T-helper 22 cell (primary cell): ENCODE measurements at regions not wholly inside any gene's neighbourhood (a gene's known extent, or its start where the extent isn't known, plus 50 kb on each side); places are given as distances from the start of the nearest gene placed in this dataset.

Experiments used
- DNase-seq: peaks from one replicate; pipeline ENCODE4 v3.0.0-alpha.2; 2020; ENCODE audit warnings: low read depth

DNA sequence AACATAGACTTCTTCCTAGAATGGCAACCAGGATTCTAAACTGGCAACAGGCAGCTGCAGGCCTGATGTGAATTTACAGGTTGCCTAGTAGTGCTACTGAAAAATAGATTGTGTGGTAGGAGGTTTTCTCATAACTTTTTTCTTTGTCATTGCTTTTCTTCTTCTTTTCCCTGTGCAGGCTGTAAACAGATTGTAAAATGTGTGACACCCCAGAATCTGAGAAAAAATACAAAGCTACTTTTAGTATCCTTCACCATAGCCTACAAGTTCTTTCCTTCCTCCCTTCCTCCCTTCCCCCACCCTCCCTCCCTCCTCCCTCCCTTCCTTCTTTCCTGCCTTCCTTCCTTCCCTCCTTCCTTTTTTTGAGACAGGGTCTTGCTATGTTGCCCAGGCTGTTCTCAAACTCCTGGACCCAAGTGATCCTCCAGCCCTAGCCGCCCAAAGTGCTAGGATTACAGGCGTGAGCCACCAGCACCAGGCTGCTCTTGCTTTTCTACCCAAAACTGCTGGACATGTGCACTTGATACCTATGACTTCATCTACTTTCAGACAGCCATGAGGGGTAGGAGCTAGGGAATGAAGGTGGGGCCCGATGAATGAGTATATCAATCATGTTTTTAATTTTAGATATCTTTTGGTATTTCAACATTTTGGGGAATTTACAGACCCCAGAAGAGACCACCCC lies 114.2 kb upstream of the EEA1 start:
- no peak for DNase-seq

DNA sequence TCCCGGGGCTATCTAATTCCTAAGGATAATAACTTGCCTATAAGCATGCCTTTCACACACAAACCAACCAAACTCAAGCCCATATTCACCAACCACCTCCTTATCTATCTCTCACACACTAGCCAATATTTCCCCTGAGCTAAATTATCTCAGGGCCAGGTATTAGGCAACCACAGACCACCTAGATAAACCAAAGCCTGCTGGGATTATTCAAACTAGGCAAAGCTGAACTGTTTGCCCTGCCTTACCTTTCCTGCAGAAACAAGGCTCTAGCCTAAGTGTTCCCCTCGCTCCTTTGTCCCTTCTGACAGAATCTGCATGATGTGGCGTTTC lies 114.7 kb upstream of the EEA1 start:
- DNase-seq = no peak

DNA sequence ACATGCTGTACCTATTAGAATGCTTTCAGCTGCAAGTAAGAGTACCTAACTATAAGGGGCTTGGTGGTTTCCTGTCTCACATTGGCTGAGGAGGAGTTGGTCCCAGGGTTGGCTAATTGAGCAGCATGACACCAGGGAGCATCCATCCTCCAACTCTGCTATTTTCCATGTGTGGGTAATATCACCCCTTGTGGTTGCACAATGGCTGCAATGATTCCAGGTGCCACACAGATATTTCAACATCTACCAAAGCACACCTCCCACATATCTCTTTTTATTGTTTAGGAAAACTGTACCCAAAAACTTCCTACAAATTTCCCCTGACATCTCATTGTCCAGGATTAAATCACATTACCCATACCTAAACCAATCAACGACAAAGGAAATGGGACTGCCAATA lies 118.0 kb upstream of the EEA1 start:
- no peak for DNase-seq

DNA sequence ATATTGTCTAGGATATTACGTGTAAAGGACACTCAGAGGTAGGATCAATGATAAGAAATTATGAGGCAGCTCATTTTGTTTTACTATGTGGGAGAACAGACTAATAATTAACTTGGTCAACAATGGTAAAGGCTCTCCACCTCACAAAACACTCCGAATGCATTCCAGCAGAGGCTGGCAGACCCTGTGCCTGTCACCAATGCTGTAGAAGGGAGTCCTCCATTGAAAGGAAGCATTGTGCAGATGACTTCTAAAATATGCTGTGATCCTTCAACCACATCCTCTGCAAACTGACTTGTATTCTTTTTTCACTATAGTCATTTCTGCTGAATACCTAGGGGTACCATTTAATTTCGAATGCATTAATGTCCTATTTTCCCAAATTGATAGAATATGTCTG lies 119.6 kb upstream of the EEA1 start:
- no peak for DNase-seq

DNA sequence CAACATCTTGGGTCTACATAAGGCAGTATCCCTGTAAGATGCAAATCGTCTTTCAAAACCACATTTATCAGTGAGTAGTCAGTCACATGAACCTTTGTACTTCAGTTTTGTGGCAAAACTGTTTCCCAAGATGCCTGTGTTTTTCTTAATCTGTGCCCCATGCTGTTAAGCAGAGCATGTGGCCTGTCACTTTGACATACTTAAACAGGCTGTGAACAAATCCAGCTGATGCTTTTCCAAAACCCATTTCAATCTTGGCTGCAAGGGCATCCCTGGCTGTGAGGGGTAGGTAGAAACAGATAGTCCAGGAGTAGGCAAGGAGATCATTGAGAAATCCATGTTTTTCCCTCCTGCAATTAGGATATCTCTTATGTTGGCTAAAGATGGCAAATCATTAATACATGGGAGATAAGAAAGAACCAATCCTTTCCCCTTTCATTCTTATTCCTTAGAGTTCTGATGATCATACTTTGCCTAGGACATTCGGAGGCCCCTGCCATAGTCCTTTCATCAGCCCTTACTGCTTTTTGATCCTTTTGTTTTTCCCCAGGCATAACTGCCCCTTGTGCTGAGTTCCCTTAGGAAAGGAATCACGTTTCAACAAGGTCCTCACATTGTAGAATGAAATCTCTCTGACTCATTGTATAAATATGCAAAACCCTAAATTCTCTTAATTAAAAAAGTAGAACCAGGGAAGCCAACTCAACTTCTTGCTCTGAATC lies 121.1 kb upstream of the EEA1 start:
- DNase-seq = no peak

DNA sequence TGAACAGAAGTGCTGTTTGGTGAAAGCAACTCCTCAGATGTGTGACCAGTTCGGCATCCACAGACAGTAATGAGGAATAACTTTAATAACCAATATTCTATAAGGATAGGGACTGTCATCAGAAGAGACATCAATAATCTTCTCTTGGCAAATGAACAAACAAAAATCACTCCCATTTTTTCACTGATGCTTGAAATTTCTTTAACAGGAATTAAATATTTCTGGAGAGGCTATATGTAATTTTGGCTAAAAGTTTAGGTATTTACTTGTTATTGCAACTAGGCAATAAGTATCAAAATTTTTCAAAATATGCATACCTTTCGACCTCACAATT lies 121.6 kb upstream of the EEA1 start:
- no peak for DNase-seq

DNA sequence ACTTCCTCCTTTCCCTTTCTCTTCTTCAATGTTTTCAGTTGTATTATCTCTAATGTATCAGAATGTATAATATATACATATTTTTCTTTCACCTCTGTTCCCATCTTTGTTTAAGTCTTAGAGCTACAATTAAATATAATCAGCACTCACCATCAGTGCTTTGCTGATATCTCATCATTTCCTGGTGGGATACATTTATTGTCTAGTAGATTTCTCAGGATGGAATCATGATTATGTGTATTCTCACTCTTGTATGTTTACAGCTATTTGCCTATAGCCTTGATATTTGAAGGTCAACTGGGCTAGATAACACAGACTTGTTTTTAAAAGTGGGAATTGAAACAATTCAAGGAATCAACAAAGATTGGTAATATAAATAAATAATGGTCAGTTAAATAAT lies 124.9 kb upstream of the EEA1 start:
- DNase-seq = no peak

DNA sequence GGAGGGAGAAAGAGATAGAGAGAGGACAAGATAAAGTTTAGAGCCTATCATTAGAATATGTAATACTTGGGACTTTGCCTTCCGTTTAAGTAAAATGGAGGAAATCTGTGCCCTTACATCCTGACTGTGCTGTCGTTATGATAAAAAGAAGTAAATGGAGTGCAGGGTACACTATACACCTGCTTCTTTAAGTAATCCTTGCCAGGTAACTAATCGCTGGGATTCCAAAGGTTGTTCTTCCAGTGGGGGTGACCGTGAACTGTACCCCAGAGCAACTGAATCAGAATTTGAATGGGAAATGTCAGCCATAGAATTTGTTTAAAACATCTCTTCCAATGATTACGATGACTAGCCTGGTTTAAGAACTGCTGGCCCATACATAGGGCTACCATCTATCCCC lies 126.1 kb upstream of the EEA1 start:
- no peak for DNase-seq

DNA sequence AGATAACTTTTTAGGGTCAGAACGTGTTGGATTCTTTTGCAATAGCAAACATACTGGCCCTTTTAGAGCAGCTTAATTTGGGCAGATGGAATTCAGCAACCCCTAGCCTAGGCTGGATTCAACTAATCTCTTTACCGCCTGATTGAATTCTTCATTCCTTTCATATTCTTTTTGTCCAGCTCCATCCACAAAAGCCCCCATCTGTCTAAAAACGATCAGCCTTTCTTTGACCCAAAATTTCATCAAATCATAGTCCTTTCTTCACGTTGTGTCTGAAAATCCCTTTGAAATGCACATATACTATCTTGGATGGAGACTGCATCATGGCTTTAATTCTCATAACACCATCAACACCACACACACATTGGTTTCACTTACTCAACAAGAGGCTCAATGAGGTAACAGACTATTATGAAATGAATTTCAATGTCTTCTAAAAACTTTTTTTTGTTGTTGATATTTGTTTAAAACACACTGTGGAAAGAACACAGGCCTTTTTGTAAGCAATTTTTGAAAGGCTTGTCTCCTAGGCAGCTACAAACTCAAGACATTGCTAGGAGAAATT lies 128.0 kb upstream of the EEA1 start:
- DNase-seq = no peak

DNA sequence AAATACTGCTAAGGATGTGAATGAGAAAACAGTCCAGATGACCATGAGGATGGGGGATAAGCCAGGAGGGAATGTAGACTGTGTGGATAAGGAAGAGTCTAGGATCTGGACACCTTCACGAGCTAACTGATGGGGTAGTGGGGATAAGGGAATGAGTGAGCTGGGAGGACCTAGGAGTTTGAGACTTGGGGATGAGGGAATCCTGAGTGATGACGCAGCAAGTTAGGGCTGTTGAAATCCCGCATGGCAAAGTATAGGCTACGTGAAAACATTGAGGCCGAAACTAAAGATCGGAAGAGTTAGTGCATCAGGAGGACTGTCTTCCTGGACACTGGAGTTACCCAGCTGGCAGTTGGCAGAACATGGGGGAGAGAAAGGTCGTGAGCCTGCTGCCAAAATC lies 129.2 kb upstream of the EEA1 start:
- DNase-seq = no peak

DNA sequence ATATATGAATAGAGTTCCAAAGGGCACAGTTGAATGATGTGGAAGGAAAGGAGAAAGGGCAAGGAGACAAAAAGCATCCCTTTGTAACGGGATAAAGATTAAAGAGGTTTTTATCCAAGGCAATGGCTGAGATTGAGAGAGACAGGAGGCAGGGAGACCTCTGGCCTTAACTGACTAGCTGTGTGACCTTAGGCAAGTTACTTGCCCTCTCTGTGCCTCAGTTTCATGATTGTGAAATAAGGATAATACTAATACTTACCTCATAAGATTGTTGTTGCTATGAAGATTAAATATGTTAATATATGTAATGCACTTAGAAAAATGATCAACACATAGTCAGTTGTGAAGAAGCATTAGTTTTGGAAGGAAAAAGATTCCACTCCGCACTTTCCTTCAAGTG lies 130.2 kb upstream of the EEA1 start:
- no peak for DNase-seq

DNA sequence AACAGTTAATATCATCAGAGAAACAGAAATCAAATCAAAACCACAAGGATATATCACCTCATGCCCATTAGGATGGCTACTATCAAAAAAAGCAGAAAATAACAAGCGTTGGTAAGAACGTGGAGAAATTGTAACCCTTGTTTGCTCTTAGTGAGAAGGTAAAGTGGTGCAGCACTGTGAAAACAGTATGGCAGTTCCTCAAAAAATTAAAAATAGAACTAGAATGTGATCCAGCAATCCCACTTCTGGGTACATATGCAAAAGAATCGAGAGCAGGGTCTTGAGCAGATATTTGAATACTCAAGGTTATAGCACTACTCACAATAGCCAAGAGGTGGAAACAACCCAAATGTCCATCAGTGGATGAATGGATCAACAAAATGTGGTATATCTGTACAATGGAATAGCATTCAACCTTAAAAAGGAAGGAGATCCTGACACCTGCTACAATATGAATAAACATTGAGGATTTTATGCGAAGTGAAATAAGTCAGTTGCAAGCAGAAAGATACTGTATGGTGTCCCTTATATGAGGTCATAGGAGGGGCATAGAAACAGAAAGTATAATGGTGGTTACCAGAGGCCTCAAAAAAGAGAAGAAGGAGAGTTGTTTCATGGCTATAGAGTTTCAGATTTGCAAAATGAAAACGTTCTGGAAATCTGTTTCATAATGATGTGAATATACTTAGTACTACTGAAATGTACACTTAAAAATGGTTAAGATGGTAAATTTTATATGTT lies 131.0 kb upstream of the EEA1 start:
- DNase-seq = no peak

DNA sequence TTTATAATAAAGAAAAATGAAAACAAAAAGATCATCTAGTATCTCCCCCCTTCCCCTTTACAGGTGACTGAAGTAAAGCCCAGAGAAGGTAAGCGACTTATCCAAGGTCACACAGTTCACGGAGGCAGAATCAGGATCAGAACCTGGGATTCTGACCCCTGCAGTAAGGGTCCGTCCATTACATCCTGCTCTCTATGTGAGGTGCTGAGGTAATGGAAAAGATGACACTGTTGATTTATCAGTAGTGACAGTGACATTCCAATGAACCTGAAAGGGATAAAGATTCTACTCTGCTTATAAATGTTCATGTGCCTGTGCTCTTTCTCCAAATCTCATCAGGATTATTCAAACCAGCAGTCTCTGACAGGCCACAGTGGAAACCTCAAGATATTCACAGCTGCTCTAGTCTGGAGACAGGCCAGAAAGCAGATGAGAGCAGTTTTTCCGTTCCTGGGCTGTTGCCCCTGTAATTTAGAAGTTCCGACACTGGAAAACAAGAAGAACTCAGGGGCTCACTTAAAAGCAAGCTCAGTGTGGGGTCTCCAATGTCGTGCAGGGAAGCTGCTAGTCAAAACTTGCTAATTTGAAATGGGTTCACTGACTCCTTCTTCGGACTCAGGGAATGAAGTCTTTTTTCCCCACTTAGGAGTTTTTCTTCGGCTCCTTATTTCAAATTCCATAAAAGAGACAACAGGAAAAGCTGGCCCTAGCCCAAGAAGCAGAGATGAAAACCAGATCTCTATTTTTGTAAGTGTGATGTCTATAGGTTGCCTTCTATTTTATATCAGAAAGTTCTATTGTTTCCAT lies 131.8 kb upstream of the EEA1 start:
- DNase-seq = no peak

DNA sequence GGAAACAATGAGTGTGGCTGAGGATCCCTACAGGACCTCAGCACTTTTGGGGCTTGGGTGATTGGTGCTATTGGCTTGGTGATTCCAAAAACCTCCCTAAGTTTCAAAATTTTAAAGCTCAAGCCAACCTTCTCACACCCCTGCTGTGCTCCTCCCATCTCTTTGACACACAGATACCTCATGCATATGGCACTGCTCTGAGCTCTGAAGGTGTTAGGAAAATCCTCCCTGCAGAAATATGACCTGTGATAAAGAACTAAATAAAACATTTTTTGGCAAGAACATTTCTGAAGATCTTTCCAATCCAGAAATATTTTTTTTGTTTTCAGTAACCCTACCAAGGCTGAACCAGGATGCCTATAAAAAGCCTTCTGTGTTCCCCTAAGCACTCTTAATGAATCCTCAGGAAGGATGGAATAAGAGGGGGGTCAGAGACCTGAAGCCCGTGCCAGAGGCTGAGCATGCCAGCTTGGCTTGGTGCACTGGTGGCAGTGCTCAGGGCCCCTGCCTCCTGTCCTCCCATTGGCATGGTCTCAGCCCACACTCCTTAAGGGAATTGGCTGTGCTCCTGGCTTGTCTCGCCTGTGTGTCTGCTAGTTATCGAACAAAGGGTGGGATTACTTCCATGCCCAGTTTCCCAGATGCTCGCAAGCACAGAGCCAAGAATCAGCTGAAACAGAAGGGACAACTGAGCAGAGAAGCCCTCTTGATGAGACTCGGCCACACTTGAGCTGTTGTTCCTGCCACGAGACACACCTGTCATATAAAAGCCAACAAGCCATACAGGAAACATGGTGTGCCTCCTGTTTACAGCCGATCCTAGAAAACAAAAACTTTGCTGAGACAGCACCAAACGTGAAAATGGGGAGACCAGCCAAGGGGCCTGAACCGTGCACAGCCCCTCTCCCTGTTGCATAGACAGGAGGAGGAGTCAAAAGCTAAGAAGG lies 132.7 kb upstream of the EEA1 start:
- no peak for DNase-seq

DNA sequence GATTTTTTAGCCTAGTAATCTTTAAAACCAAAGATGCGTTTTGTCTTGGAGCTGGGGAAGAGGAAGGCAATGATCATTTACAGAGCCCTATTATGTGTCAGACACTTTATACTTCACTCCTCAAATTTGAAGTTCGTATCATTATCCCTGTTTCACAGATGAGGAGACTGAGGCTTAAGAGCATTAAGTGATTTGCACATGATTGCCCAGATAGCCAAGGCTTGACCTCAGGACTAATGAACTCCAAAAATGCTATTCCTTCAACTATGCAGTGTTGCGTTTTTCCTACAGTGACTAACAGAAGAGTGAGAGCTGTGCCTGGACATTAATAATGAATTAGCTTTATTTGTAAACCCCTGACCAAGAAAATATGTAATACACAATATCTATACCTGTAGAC lies 136.8 kb upstream of the EEA1 start:
- DNase-seq = no peak

DNA sequence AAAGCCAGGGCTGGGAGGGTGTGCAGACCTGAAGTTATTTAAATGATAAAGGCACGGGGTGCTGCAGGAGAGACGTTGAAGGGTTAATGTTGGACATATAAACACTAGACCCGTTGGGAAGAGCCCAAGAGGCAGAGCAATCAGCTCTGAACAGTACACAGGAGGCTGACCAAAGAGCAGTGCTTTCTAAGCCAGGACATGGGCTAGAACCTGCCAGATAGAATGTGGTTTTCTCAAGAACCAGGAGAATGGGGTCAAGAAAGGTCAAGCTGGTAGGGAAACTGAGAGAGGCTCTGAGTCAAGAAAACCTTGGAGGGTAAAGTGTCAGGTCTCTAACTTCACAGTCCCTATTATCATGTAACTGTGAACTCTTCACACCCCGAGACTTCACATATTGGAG lies 143.2 kb upstream of the EEA1 start:
- DNase-seq = no peak

DNA sequence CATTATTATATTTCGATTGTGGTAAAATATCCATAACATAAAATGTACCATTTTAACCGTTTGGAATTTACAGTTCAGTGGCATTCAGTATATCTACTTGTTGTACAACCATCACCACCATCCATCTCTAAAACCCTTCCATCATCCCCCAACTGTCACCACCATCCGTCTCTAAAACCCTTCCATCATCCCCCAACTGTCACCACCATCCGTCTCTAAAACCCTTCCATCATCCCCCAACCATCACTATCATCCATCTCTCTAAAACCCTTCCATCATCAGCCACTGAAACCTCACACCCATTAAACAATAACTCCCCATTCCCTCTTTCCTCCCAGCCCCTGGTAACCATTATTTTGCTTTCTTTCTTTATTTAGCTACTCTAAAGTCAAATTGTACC lies 144.2 kb upstream of the EEA1 start:
- no peak for DNase-seq

DNA sequence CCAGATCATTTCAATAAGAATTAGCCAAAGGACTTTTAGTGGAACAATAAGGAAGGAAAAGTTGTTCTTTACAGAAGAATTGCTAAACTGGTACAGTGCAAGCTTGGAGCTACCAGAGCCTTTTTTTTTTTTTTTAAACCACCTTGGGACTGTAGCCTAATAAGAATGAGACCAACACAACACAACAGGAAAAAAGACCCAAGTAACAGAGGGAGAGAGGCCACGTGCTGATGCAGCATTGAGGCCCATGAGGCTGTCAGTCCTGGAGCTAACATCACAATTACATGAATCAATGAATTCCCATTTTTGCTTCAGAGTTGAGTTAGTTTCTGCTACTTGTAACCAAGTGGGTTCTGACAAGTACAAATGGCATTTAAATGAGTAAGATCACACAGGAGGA lies 149.0 kb upstream of the EEA1 start:
- no peak for DNase-seq

DNA sequence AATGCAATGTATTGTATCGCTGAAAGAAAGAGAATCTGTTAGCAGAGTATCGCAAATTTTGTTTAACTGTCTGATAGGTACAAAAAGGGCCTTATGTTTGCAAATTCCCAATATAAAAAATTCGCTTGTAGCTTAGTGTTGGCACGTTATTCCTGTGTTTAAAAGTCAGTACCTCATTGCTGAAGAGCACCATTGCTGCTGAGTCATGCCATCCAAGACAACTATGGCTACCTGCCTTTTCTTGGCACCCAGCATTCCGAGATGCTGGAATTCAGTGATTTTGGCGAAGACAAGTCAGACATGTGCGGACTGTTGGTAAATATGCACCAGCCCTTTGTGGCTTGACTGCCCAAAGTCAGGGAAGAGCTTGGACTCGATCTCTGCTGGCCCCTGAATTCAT lies 149.5 kb upstream of the EEA1 start:
- DNase-seq = no peak

DNA sequence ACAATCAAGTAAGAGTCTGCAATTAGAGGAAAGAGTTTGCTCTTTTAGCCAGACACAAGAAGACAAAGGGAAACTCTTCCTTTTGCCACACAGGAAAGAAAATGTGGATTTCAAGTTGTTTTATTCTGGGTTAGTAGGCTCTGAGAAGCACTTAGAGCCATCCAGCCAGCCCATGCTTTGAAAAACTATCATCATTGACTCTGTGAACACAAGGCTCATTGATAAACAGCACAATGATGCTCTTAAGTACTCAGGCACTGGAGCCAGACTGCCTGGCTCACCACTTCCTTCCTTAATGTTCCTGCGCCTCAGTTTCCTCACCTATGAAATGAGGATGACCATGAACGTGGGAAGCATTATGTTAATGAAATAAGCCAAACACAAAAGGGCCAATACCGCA lies 150.2 kb upstream of the EEA1 start:
- DNase-seq = no peak

DNA sequence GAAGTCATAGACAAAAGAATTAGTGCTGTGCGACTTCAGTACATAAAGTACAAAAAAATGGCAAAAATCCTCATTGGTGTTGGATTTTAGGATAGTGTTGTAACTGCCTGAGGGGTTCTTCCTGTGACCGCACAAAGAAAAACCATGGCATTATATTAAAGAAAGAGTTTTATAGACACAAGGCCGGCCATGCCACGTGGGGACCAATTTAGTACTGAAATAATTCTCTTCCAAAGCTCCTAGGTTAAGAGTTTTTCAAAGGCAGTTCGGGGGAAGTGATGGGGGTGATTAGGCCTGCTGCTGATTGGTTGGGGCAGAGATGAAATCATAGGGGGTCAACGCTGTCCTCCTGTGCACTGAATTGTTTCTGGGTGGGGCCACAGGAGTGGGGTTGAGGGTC lies 150.9 kb upstream of the EEA1 start:
- no peak for DNase-seq
